HepG2 (cell line): ENCODE measurements at regions not wholly inside any gene's neighbourhood (a gene's known extent, or its start where the extent isn't known, plus 50 kb on each side); places are given as distances from the start of the nearest gene placed in this dataset.

Experiments
- CBX1 ChIP-seq: IDR thresholded peaks from one replicate; pipeline ENCODE4 v1.6.1; 2016; ENCODE audit warnings: antibody characterized with exemption, low read depth
- FOXK1 ChIP-seq: sonication (generic); formaldehyde crosslinking; IDR thresholded peaks from 2 replicates; pipeline ENCODE4 v1.4.0; 2020; ENCODE audit warnings: low read depth, missing genetic modification reagents, borderline replicate concordance
- GABPB1 ChIP-seq: IDR thresholded peaks from 2 replicates; pipeline ENCODE4 v1.6.1; 2016; ENCODE audit warnings: mild to moderate bottlenecking, missing genetic modification reagents, moderate library complexity, missing compliant biosample characterization
- IRF2 ChIP-seq: IDR thresholded peaks from 2 replicates; pipeline ENCODE4 v1.6.1; 2018; ENCODE audit warnings: missing genetic modification reagents, missing compliant biosample characterization
- KDM2A ChIP-seq: sonication (generic); formaldehyde crosslinking; IDR thresholded peaks from 2 replicates; pipeline ENCODE4 v1.4.0; 2020; ENCODE audit warnings: low read depth, missing genetic modification reagents, borderline replicate concordance
- KDM6A ChIP-seq: IDR thresholded peaks from 2 replicates; pipeline ENCODE4 v1.6.1; 2016; ENCODE audit warnings: low read depth
- LCORL ChIP-seq, 2 experiments: fragments of 450-650 bp in 1 of 2; sonication (generic) in 1 of 2; formaldehyde crosslinking in 1 of 2; IDR thresholded peaks; 2 replicates each; pipeline versions ENCODE4 v1.5.0 to v1.6.1; 2017 to 2020; ENCODE audit warnings: antibody characterized with exemption in 1 of 2, missing genetic modification reagents in 1 of 2
- MEIS1 ChIP-seq: sonication (generic); formaldehyde crosslinking; IDR thresholded peaks from 2 replicates; pipeline ENCODE4 v1.9.0; 2021; ENCODE audit warnings: mild to moderate bottlenecking, missing genetic modification reagents, moderate library complexity, borderline replicate concordance
- PAF1 ChIP-seq: IDR thresholded peaks from 2 replicates; pipeline ENCODE4 v1.6.1; 2016; ENCODE audit warnings: missing genetic modification reagents, missing compliant biosample characterization
- PCBP2 ChIP-seq: fragments of 200-400 bp; formaldehyde crosslinking; optimal IDR thresholded peaks from 2 replicates; pipeline ENCODE3; 2018; ENCODE audit warnings: low read length, low read depth; ENCODE audit not compliant: poor library complexity, severe bottlenecking
- SALL1 ChIP-seq: sonication (generic); formaldehyde crosslinking; IDR thresholded peaks from 2 replicates; pipeline ENCODE4 v1.8.0; 2022; ENCODE audit warnings: mild to moderate bottlenecking, missing genetic modification reagents
- SNAI1 ChIP-seq: sonication (generic); formaldehyde crosslinking; IDR thresholded peaks from 2 replicates; pipeline ENCODE4 v1.5.0; 2020; ENCODE audit warnings: mild to moderate bottlenecking, missing genetic modification reagents, borderline replicate concordance
- SOX13 ChIP-seq, 3 experiments: fragments of 450-650 bp in 1 of 3; sonication (generic) in 1 of 3; formaldehyde crosslinking in 1 of 3; IDR thresholded peaks in 2 of 3; conservative IDR thresholded peaks in 1 of 3; 2 replicates each; pipeline versions ENCODE4 v1.5.0 to v1.6.1; 2016 to 2020; ENCODE audit warnings: antibody characterized with exemption in 1 of 3, mild to moderate bottlenecking in 1 of 3, missing compliant biosample characterization in 1 of 3, missing genetic modification reagents in 1 of 3, moderate library complexity in 1 of 3
- TBX2 ChIP-seq: sonication (generic); formaldehyde crosslinking; IDR thresholded peaks from 2 replicates; pipeline ENCODE4 v1.5.0; 2020; ENCODE audit warnings: missing genetic modification reagents, mild to moderate bottlenecking, borderline replicate concordance
- TEAD3 ChIP-seq: optimal IDR thresholded peaks from 2 replicates; pipeline ENCODE3; 2016; ENCODE audit warnings: borderline replicate concordance
- TSC22D2 ChIP-seq: sonication (generic); formaldehyde crosslinking; IDR thresholded peaks from 2 replicates; pipeline ENCODE4 v1.5.1; 2020; ENCODE audit warnings: missing genetic modification reagents, mild to moderate bottlenecking, borderline replicate concordance
- ZNF143 ChIP-seq: sonication (generic); formaldehyde crosslinking; IDR thresholded peaks from 2 replicates; pipeline ENCODE4 v1.4.0; 2020; ENCODE audit warnings: missing genetic modification reagents
- ZNF33A ChIP-seq: sonication (generic); formaldehyde crosslinking; IDR thresholded peaks from 2 replicates; pipeline ENCODE4 v1.5.1; 2020; ENCODE audit warnings: missing genetic modification reagents, mild to moderate bottlenecking, moderate library complexity, borderline replicate concordance
- ZNF367 ChIP-seq: sonication (generic); formaldehyde crosslinking; IDR thresholded peaks from 2 replicates; pipeline ENCODE4 v1.4.0; 2020; ENCODE audit warnings: missing genetic modification reagents, borderline replicate concordance
- ZNF460 ChIP-seq: sonication (generic); formaldehyde crosslinking; IDR thresholded peaks from 2 replicates; pipeline ENCODE4 v1.5.1; 2020; ENCODE audit warnings: missing genetic modification reagents, mild to moderate bottlenecking, borderline replicate concordance
- TF ChIP-seq, protein P1 (sequence below): IDR thresholded peaks from 2 replicates; pipeline ENCODE4 v1.6.1; 2012; ENCODE audit warnings: inconsistent platforms
- TF ChIP-seq, protein P2 (sequence below): sonication (generic); formaldehyde crosslinking; IDR thresholded peaks from 2 replicates; pipeline ENCODE4 v1.4.0; 2020; ENCODE audit warnings: missing genetic modification reagents
- TF ChIP-seq, protein P3 (sequence below): IDR thresholded peaks from 2 replicates; pipeline ENCODE4 v1.4.0; 2020; ENCODE audit warnings: mild to moderate bottlenecking, missing genetic modification reagents

DNA sequence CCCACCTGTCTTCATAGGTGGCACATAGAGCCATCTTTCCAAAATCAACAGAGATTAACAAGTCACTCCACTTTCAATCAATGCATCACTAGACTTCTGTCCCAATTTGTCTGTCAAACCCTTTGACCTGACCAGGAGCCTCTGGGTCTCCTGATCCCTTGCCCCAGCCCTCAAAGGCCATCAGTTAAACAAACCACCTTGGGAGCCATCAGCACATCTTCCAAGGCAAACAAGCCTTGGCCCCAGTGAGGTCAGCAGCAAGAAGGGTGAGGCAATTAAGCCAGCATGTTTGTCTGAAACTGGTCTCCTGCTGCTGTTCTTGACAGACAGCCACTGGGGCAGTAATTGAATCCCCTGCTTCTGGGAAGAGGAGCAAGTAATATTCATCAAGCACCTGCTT lies 742.8 kb upstream of the TBX3 start (continued):
- TF ChIP-seq SOX13 (IDR thresholded peaks at IDR 0.05) (peak; percentile 60; the same call in 1 of the 2 replicates), SOX13 (CRISPR knock-in tag; conservative IDR thresholded peaks at IDR 0.05 in 1 of 2, IDR thresholded peaks at IDR 0.05 in 1 of 2) (peak in 1 of 2 experiments; percentile 88; a peak in 2 of 4 replicates), KDM6A (peak; percentile 36; the same call in 1 of the 2 replicates), LCORL (IDR thresholded peaks at IDR 0.05) (no peak), LCORL (CRISPR knock-in tag; IDR thresholded peaks at IDR 0.05) (0 out of 2 replicates have a peak, but pooled peaks have one; percentile 31), IRF2 (CRISPR knock-in tag) (peak; percentile 72), GABPB1 (CRISPR knock-in tag) (peak; percentile 16; the same call in 1 of the 2 replicates), CBX1 (peak; percentile 65), TEAD3 (CRISPR knock-in tag) (peak; percentile 46), ZNF143 (CRISPR knock-in tag) (peak; percentile 32; the same call in 1 of the 2 replicates), TBX2 (CRISPR knock-in tag) (peak; percentile 58), FOXK1 (CRISPR knock-in tag) (no peak), ZNF33A (no peak), SALL1 (peak; percentile 87), TSC22D2 (CRISPR knock-in tag) (no peak), PAF1 (CRISPR knock-in tag) (no peak), PCBP2 (no peak), MEIS1 (CRISPR knock-in tag) (peak; percentile 45; the same call in 1 of the 2 replicates), ZNF460 (no peak), KDM2A (CRISPR knock-in tag) (0 out of 2 replicates have a peak, but pooled peaks have one; percentile 44), SNAI1 (no peak), ZNF367 (CRISPR knock-in tag) (no peak)
- TF ChIP-seq, protein P1, sequence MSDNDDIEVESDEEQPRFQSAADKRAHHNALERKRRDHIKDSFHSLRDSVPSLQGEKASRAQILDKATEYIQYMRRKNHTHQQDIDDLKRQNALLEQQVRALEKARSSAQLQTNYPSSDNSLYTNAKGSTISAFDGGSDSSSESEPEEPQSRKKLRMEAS = 0 out of 2 replicates have a peak, but pooled peaks have one; percentile 48
- TF ChIP-seq, protein P2, sequence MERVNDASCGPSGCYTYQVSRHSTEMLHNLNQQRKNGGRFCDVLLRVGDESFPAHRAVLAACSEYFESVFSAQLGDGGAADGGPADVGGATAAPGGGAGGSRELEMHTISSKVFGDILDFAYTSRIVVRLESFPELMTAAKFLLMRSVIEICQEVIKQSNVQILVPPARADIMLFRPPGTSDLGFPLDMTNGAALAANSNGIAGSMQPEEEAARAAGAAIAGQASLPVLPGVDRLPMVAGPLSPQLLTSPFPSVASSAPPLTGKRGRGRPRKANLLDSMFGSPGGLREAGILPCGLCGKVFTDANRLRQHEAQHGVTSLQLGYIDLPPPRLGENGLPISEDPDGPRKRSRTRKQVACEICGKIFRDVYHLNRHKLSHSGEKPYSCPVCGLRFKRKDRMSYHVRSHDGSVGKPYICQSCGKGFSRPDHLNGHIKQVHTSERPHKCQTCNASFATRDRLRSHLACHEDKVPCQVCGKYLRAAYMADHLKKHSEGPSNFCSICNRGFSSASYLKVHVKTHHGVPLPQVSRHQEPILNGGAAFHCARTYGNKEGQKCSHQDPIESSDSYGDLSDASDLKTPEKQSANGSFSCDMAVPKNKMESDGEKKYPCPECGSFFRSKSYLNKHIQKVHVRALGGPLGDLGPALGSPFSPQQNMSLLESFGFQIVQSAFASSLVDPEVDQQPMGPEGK (CRISPR knock-in tag) = peak; percentile 83
- TF ChIP-seq, protein P3, sequence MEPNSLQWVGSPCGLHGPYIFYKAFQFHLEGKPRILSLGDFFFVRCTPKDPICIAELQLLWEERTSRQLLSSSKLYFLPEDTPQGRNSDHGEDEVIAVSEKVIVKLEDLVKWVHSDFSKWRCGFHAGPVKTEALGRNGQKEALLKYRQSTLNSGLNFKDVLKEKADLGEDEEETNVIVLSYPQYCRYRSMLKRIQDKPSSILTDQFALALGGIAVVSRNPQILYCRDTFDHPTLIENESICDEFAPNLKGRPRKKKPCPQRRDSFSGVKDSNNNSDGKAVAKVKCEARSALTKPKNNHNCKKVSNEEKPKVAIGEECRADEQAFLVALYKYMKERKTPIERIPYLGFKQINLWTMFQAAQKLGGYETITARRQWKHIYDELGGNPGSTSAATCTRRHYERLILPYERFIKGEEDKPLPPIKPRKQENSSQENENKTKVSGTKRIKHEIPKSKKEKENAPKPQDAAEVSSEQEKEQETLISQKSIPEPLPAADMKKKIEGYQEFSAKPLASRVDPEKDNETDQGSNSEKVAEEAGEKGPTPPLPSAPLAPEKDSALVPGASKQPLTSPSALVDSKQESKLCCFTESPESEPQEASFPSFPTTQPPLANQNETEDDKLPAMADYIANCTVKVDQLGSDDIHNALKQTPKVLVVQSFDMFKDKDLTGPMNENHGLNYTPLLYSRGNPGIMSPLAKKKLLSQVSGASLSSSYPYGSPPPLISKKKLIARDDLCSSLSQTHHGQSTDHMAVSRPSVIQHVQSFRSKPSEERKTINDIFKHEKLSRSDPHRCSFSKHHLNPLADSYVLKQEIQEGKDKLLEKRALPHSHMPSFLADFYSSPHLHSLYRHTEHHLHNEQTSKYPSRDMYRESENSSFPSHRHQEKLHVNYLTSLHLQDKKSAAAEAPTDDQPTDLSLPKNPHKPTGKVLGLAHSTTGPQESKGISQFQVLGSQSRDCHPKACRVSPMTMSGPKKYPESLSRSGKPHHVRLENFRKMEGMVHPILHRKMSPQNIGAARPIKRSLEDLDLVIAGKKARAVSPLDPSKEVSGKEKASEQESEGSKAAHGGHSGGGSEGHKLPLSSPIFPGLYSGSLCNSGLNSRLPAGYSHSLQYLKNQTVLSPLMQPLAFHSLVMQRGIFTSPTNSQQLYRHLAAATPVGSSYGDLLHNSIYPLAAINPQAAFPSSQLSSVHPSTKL (CRISPR knock-in tag) = peak; percentile 91
